ENCODE measurements at regions not wholly inside any gene's neighbourhood (a gene's known extent, or its start where the extent isn't known, plus 50 kb on each side); places are given as distances from the start of the nearest gene placed in this dataset.
"Not testable (repeated sequence)": the region's sequence is repeated elsewhere in the genome, so short reads cannot be mapped to it uniquely, and the experiment has no call there.

GRCh38 chr11:112612250-112612849 is 348.9 kb upstream of the NCAM1 start:
- in situ Hi-C loops (cut with MboI; ENCODE audit: low sequenced_read_pairs), result no loop called here

DNA sequence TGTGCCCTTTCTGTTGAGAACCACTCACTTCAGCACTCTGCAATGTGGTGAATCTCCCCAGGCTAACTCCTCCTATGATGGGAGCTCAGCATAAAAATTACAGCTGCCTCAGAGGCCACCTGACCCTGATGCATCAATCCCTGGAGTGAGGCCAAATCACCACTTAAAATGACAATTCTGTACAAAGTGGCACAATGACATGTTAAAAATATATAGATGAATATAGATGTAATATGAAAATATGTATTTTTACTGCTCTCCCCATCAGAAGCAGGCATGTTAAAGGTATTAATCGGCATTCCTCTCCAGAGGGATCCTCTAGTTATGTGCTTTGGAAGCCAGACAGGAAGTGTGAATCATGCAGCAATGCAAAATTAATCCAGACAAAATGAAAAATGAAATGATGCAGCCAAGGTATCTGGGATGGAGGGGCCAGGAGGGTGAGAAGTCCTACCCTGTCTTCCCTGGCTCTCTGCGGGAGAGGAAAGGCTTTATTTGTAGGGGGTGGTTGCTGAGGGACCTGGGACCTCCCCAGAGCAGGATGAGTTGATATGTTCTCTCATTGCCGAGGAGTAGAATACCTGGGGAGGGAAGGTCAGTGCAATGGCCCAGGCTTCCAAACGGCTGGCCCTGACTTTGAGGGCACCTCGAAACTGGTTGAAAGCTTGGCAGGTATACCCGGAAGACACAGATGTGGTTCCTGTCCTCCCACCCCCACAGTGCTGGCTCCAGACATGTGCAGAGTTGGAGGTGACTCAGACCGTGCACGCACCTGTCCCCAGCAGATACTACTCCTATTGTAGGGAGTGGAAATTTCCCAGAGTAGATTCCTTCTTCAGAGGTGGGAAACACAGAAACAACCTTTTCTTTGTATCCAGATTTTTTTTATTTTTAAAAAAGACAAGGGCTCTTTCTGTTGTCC is 347.9 kb upstream of the NCAM1 start:
- in situ Hi-C loops (cut with MboI; ENCODE audit: low sequenced_read_pairs), result no loop called here

DNA sequence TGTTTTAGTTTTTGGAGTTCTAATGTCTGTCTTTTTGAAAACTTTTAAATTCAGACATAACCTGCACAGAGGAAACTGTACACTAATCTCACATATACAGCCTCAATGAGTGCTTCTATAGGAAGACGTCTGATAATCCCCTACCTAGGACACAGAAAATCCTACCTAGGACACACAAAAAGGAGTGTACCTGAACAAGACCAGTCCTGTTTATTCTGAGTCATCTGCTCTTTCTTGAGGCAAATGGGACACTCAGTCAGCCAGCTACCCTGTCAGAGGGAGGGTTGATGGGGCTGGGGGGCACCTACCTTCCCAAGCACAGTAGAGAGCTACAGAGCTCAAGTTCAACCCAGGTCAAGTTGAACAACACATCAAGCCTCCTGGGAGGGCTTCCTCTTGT is 346.6 kb upstream of the NCAM1 start:
- in situ Hi-C loops (cut with MboI; ENCODE audit: low sequenced_read_pairs), result no loop called here

GRCh38 chr11:112615238-112615637 is 346.0 kb upstream of the NCAM1 start:
- in situ Hi-C loops (cut with MboI; ENCODE audit: low sequenced_read_pairs), result no loop called here

- in situ Hi-C loops (cut with MboI; ENCODE audit: low sequenced_read_pairs), result no loop called here
Observed at GRCh38 chr11:112615891-112616290, 345.3 kb upstream of the NCAM1 start.

DNA sequence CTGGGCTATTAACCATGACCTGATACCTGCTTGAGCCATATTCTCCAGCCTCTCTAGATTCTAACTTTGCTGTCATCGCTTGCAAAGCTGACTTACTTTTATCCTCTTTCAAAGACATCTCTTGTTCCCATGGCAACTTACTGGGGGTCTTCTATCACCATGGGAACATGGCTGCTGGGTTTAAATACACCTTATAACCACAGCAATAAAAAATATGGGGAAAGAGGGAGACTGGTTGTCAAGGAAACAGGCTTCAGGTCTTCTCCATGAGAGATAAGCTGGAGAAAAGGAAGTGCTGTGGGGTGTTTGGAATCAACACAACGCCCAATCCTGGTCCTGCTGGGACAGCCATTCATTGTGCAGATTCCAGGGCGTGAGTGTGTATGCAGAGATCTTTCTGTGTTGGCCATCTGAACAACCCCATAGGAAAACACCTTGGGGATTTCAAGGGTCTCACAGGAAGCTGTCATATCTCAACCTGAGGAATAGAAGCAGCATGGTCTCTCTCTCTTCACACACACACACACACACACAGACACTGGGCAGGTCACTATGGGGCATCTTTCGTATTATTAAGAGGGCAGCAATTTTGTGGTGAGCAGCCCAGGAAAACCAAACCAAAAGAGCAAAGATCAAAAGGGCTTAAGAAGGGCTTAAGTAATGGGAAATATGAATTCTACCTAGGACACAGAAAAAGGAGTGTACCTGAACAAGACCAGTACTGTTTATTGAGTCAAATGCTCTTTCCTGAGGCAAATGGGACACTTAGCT is 344.7 kb upstream of the NCAM1 start:
- in situ Hi-C loops (cut with MboI; ENCODE audit: low sequenced_read_pairs), result no loop called here

- in situ Hi-C loops (cut with MboI; ENCODE audit: low sequenced_read_pairs), result no loop called here
Observed at GRCh38 chr11:112617098-112617425, 344.2 kb upstream of the NCAM1 start.

DNA sequence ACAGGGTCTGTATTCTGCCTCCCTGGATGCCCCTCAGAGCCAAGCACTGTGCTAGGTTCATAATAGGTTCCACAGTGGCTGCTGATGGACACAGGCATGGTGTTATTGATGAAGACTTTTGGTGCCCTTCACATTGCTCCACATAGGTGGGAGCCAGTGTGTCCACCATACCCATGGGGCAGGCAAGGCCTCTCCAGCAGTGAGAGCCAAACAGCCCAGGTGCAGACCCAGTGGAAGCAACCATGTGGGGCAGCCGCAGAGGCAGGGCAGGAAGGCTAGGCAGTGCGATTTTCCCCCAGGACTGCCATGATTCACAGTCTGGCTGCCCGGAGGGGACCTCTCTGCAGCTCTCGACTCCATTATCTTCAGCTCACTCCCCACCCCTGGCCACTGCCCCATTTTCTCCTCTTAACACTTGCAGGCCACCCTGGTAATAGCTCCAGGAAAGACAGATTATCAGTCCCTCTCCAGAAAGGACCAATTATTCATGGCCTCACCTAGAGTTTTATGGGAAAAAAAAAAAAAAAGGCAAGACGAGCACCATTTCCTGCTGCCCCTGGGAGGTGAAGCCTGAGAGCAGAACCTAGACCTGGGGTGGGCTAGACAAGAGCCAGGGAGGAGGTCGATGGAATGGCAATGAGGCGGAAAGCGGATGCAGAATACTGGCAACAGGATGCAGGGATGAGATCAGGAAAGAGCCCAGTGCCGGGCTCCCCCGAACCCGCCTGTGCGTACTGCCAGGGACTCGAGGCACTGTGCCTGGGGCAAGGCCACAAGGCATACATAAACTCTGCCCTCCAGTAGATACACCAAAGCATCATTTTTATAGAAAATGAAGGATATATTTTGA is 343.0 kb upstream of the NCAM1 start:
- in situ Hi-C loops (cut with MboI; ENCODE audit: low sequenced_read_pairs), result no loop called here

DNA sequence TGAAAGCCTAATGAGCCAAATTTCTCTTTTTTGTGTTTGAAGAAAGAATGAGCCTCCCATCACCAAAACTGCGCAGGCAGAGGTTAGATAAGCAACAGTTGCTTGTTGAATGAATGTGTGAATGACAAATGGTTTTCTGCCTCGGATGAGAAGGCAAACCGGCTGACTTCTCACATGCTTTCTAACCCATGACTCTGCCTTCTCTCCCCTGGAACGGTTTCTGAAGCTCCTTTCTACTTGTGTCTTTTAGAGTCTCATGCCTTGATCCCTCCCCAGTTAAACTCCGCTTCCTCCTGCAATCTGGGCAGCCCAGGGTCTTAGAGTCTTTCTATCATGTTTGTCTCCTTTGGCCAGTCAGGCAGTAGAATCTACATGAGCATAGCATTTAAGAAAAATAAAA is 342.1 kb upstream of the NCAM1 start:
- in situ Hi-C loops (cut with MboI; ENCODE audit: low sequenced_read_pairs), result no loop called here

DNA sequence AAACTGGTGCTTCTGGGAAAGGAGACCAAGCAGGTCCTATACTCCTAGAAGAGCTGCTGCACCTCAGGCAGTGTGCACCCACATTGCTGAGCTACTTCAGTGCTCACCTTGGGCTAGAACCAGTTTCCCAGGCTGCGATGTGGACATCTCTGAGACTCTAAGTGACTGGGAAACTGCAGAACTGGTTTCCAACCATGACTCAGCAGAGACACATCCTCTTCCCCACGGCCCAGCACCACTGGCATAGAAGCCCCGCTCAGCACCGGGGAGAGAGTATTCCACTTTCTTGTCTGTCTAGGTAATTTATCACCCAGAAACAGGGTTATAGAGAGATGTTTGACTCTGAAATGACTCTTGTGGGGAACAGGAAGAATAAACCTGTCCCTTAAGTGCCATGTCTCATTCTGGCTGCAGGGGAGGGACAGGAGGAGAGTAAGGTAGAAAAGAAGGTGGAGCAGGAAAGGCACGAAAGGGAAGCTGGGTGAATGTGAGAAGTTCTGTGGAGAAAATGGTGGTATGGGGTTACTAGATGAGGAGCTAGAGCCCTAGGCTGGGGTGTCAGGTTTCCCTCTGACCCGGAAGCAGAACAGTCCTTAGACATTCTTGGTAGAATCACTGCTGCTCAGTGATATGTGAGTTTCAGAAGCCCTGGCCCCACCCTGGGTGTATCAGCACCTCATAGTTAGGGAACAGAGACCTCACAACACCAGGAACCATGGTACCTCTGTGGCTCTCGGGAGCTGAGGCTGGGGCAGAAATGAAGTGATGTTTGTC is 340.4 kb upstream of the NCAM1 start:
- in situ Hi-C loops (cut with MboI; ENCODE audit: low sequenced_read_pairs), result no loop called here

DNA sequence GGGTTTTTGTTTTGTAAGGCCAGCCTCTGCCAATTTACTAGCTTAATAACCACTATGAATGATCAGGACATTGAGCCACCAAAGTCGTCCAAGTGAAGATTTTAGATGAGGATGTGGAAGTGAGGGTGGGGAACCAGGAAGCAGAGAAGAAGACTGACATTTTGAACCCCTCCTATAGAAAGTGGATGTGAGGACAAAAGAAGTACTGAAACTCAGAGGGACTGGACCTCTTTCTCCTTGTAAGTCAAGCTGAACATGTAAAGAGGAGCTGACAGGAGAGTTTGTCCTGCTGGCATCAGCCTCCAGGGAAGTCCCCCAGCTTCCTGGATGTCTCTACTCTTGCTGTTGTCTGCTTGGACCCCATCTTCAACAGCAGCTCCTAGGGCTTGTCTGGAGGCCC is 338.2 kb upstream of the NCAM1 start:
- in situ Hi-C loops (cut with MboI; ENCODE audit: low sequenced_read_pairs), result no loop called here

- in situ Hi-C loops (cut with MboI; ENCODE audit: low sequenced_read_pairs), result no loop called here
Observed at GRCh38 chr11:112624431-112624830, 336.8 kb upstream of the NCAM1 start.

DNA sequence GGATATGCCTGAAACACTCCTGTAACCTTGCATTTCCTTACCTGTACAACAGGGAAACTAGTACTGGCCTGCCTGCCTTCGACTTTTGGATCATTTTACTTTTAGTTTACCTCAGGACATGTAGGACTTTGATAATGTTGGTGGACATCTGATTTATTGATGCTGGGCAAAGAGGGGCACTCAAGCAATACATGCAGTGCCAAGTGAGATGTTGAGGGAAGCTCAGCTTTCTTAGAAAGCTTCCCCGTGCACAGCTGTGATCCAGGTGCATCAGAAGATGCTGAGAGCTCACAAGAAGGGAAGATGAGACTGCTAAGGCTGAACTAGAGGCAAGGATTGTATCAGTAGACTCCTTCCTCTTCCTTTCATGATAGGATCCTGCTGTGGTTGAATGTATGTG is 336.2 kb upstream of the NCAM1 start:
- in situ Hi-C loops (cut with MboI; ENCODE audit: low sequenced_read_pairs), result not testable (repeated sequence)

DNA sequence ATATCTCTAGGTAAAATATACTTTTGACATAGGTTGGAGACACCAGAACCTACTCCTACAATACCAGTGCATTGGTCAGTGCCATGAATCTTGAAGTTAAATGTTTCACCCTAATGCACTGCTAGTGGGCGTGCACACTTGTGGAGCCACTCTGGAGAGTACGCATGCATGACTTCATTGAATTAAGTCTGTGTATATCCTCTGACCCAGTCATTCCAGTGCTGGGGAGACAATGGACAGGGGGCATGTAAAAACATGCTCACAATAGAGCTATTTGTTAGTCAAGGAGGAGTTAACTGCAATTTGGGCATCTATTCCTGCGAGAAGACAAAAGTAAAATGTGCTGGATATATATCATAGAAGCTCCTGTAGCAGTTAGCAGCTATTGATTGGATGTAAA is 335.4 kb upstream of the NCAM1 start:
- in situ Hi-C loops (cut with MboI; ENCODE audit: low sequenced_read_pairs), result no loop called here

DNA sequence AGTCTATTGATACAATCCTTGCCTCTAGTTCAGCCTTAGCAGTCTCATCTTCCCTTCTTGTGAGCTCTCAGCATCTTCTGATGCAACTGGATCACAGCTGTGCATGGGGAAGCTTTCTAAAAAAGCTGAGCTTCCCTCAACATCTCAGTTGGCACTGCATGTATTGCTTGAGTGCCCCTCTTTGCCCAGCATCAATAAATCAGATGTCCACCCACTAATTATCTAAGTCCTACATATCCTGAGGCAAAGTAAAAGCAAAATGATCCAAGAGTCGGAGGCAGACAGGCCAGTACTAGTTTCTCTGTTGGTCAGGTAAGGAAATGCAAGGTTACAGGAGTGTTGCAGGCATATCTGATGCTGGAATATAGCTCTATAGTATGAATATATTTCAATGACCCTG is 334.5 kb upstream of the NCAM1 start:
- in situ Hi-C loops (cut with MboI; ENCODE audit: low sequenced_read_pairs), result no loop called here

DNA sequence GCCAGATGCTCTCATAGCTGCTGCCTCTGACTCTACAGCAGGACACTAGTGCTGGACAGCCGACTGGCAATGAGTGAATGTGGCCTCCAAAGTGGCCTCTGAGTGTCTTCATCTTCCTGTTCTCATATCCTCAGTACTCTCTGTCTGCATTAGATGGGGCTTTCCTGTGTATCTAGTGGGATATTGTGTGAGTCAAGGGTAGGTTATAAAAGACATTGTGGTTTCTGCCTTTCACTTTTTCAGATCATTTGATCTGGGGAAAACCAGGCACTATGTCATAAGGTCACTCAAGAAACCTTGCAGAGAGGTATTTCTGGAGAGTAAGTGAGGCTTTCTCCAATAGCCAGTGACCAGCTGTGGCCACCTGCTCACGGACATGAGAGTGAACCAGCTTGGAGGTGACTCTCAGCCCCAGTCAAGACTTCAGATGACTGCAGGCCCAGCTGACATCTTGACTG is 333.6 kb upstream of the NCAM1 start:
- in situ Hi-C loops (cut with MboI; ENCODE audit: low sequenced_read_pairs), result no loop called here

GRCh38 chr11:112628676-112629075 is 332.5 kb upstream of the NCAM1 start:
- in situ Hi-C loops (cut with MboI; ENCODE audit: low sequenced_read_pairs), result no loop called here

DNA sequence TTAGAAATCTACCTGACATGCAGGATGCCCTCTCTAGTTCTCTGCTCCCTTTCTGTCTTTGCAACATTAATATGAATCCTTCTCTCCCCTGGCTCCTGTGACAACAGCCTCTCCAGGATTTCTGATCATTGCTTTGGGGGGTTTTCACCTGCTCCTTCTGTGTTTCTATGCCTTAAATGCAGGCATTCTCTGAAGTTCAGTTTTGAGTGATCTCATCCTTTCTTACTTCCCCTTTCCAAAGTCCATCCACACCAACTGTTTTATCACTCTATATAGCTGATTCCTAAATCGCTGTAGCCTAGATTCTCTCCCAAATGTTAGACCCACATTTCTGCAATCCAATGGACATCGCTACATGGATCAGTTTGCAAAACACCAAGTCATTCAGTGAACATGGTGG is 330.7 kb upstream of the NCAM1 start:
- in situ Hi-C loops (cut with MboI; ENCODE audit: low sequenced_read_pairs), result no loop called here

- in situ Hi-C loops (cut with MboI; ENCODE audit: low sequenced_read_pairs), result no loop called here
Observed at GRCh38 chr11:112631333-112631732, 329.9 kb upstream of the NCAM1 start.

- in situ Hi-C loops (cut with MboI; ENCODE audit: low sequenced_read_pairs), result no loop called here
Observed at GRCh38 chr11:112632866-112633505, 328.2 kb upstream of the NCAM1 start.

Data from HL-60/S4 treated with retinoic acid at 250 ng/mL for 4 days and 3 days (cell line).